H1 (cell line): ENCODE measurements at regions not wholly inside any gene's neighbourhood (a gene's known extent, or its start where the extent isn't known, plus 50 kb on each side); places are given as distances from the start of the nearest gene placed in this dataset.
A peak's percentile ranks its signal among the peaks of the same experiment; 100 is the strongest.

ENCODE experiments used
- CTCF ChIA-PET: fragments of 300-600 bp; sonication (Branson Sonifier 250); formaldehyde crosslinking; loops from one replicate; lab custom pipeline; 2021; ENCODE audit not compliant: partially characterized antibody; lab: Charles Lee
- POLR2A ChIA-PET: fragments of 300-600 bp; sonication (Branson Sonifier 250); formaldehyde crosslinking; loops from one replicate; lab custom pipeline; 2021; ENCODE audit warnings: inconsistent platforms; ENCODE audit not compliant: partially characterized antibody; lab: Charles Lee
- DNase-seq, 2 experiments: peaks; one replicate each; pipeline versions ENCODE4 v3.0.0 to v3.0.0-alpha.2; 2010 to 2022; ENCODE audit warnings: low spot score in 2 of 2, low read depth in 1 of 2, mixed read lengths in 1 of 2
- FAIRE-seq: peaks from 2 replicates; lab custom pipeline; 2011; peaks lifted over from hg19 to GRCh38; lab: Jason Lieb, UNC
- H2AFZ ChIP-seq: 2 replicates; pipeline ENCODE4 v1.8.1; 2012; ENCODE audit warnings: low read length, inconsistent platforms
- H2AK5ac ChIP-seq: 2 replicates; pipeline ENCODE4 v1.6.1; 2013; ENCODE audit warnings: low read depth, low read length
- H2BK120ac ChIP-seq: replicated peaks from 2 replicates; pipeline ENCODE3; 2013; ENCODE audit warnings: low read depth, low read length, inconsistent platforms
- H2BK12ac ChIP-seq: 2 replicates; pipeline ENCODE4 v1.6.1; 2013; ENCODE audit warnings: low read depth, low read length
- H2BK15ac ChIP-seq: 2 replicates; pipeline ENCODE4 v1.6.1; 2013; ENCODE audit warnings: low read length
- H2BK20ac ChIP-seq: 2 replicates; pipeline ENCODE4 v1.6.1; 2013; ENCODE audit warnings: low read length
- H2BK5ac ChIP-seq: 2 replicates; pipeline ENCODE4 v1.6.1; 2013; ENCODE audit warnings: low read depth, low read length
- H3K14ac ChIP-seq: 2 replicates; pipeline ENCODE4 v1.6.1; 2013; ENCODE audit warnings: inconsistent platforms; ENCODE audit not compliant: insufficient read length
- H3K18ac ChIP-seq: 2 replicates; pipeline ENCODE4 v1.6.1; 2013; ENCODE audit warnings: low read length; ENCODE audit errors: extremely low read depth
- H3K23ac ChIP-seq: 2 replicates; pipeline ENCODE4 v1.6.1; 2013; ENCODE audit warnings: inconsistent platforms; ENCODE audit not compliant: insufficient read length
- H3K23me2 ChIP-seq: 2 replicates; pipeline ENCODE4 v1.6.1; 2013; ENCODE audit warnings: low read depth, low read length
- H3K27ac ChIP-seq: 2 replicates; pipeline ENCODE4 v1.6.1; 2011; ENCODE audit warnings: low read depth, low read length, inconsistent platforms
- H3K27me3 ChIP-seq, 4 experiments: replicated peaks in 1 of 4; 1 replicate in 1 of 4; 2 replicates in 3 of 4; pipeline versions ENCODE4 v1.6.1 to v1.8.1; 2011 to 2013; ENCODE audit warnings: low read length in 3 of 4, mild to moderate bottlenecking in 3 of 4, inconsistent platforms in 2 of 4, mixed read lengths in 2 of 4, moderate library complexity in 1 of 4; ENCODE audit not compliant: control insufficient read depth in 3 of 4, insufficient read depth in 3 of 4; ENCODE audit errors: extremely low read depth in 1 of 4
- H3K36me3 ChIP-seq, 4 experiments: 2 replicates each; pipeline versions ENCODE4 v1.6.1 to v1.8.1; 2011 to 2013; ENCODE audit warnings: mild to moderate bottlenecking in 4 of 4, low read length in 3 of 4, moderate library complexity in 2 of 4, control low read depth in 1 of 4, inconsistent platforms in 1 of 4; ENCODE audit not compliant: insufficient read depth in 4 of 4, control insufficient read depth in 2 of 4
- H3K4ac ChIP-seq: replicated peaks from 2 replicates; pipeline ENCODE3; 2013; ENCODE audit warnings: low read length, low read depth, mixed read lengths, inconsistent platforms; ENCODE audit not compliant: insufficient read length
- H3K4me1 ChIP-seq, 4 experiments: replicated peaks in 1 of 4; 1 replicate in 1 of 4; 2 replicates in 3 of 4; pipeline versions ENCODE4 v1.6.1 to v1.8.1; 2011 to 2013; ENCODE audit warnings: low read length in 3 of 4, inconsistent platforms in 2 of 4, mixed read lengths in 1 of 4; ENCODE audit not compliant: insufficient read depth in 4 of 4, control insufficient read depth in 3 of 4
- H3K4me2 ChIP-seq, 2 experiments: 2 replicates each; pipeline versions ENCODE4 v1.6.1 to v1.8.1; 2011 to 2013; ENCODE audit warnings: low read depth in 2 of 2, low read length in 2 of 2, control low read depth in 1 of 2, inconsistent platforms in 1 of 2, mild to moderate bottlenecking in 1 of 2; ENCODE audit not compliant: insufficient read depth in 1 of 2
- H3K4me3 ChIP-seq, 4 experiments: fragments of 200-600, 300-600 bp in 1 of 4; sonication (generic), shearing (Covaris generic), sonication (Bioruptor Twin) in 1 of 4; 2 replicates each; pipeline versions ENCODE4 v1.5.1 to v1.8.1; 2011 to 2016; ENCODE audit warnings: low read length in 4 of 4, low read depth in 3 of 4, control low read depth in 2 of 4, inconsistent platforms in 2 of 4, mild to moderate bottlenecking in 2 of 4, mixed read lengths in 1 of 4, moderate library complexity in 1 of 4; ENCODE audit not compliant: insufficient read depth in 2 of 4; ENCODE audit errors: extremely low read depth in 1 of 4
- H3K56ac ChIP-seq: replicated peaks from 2 replicates; pipeline ENCODE3; 2013; ENCODE audit warnings: low read depth, mild to moderate bottlenecking, mixed read lengths, low read length, inconsistent platforms; ENCODE audit not compliant: insufficient read length
- H3K79me1 ChIP-seq: 2 replicates; pipeline ENCODE4 v1.6.1; 2013; ENCODE audit warnings: low read depth, low read length, control low read depth
- H3K79me2 ChIP-seq, 2 experiments: 2 replicates each; pipeline versions ENCODE4 v1.6.1 to v1.8.1; 2012 to 2013; ENCODE audit warnings: low read length in 2 of 2, mild to moderate bottlenecking in 2 of 2, inconsistent platforms in 1 of 2; ENCODE audit not compliant: insufficient read depth in 2 of 2, control insufficient read depth in 1 of 2
- H3K9ac ChIP-seq, 4 experiments: replicated peaks in 1 of 4; 1 replicate in 1 of 4; 2 replicates in 3 of 4; pipeline versions ENCODE4 v1.6.1 to v1.8.1; 2011 to 2013; ENCODE audit warnings: low read depth in 3 of 4, low read length in 3 of 4, control low read depth in 2 of 4, mild to moderate bottlenecking in 2 of 4, moderate library complexity in 2 of 4, inconsistent platforms in 1 of 4; ENCODE audit errors: extremely low read depth in 1 of 4
- H3K9me3 ChIP-seq, 2 experiments: 2 replicates each; pipeline versions ENCODE4 v1.6.1 to v1.8.1; 2012 to 2013; ENCODE audit warnings: mild to moderate bottlenecking in 2 of 2, moderate library complexity in 2 of 2, control low read depth in 1 of 2, inconsistent platforms in 1 of 2, low read depth in 1 of 2, low read length in 1 of 2, mixed read lengths in 1 of 2; ENCODE audit not compliant: insufficient read depth in 2 of 2
- H4K20me1 ChIP-seq, 2 experiments: replicated peaks in 1 of 2; 2 replicates each; pipeline versions ENCODE3 to v1.8.1; 2011 to 2013; ENCODE audit warnings: inconsistent platforms in 2 of 2, low read length in 2 of 2, mild to moderate bottlenecking in 1 of 2; ENCODE audit not compliant: insufficient read depth in 2 of 2, control insufficient read depth in 1 of 2
- H4K5ac ChIP-seq: 2 replicates; pipeline ENCODE4 v1.6.1; 2013; ENCODE audit warnings: low read length, low read depth, mixed read lengths, inconsistent platforms; ENCODE audit not compliant: insufficient read length
- H4K8ac ChIP-seq: 2 replicates; pipeline ENCODE4 v1.8.0; 2013; ENCODE audit warnings: mild to moderate bottlenecking, moderate library complexity, low read length, inconsistent platforms; ENCODE audit not compliant: insufficient read depth; ENCODE audit errors: extremely low read depth
- H4K91ac ChIP-seq: replicated peaks from 2 replicates; pipeline ENCODE3; 2013; ENCODE audit warnings: low read length, mixed read lengths, inconsistent platforms; ENCODE audit not compliant: insufficient read length
- ASH2L ChIP-seq: fragments of 200-600, 300-600 bp; sonication (generic); IDR thresholded peaks from one replicate; pipeline ENCODE4 v1.7.1; 2017; ENCODE audit warnings: low read length
- BCL11A ChIP-seq, 2 experiments: IDR thresholded peaks; one replicate each; pipeline ENCODE4 v1.6.1; 2011; ENCODE audit warnings: low read depth in 2 of 2, low read length in 2 of 2, mild to moderate bottlenecking in 2 of 2
- KDM1A ChIP-seq: fragments of 200-600, 300-600 bp; sonication (generic); IDR thresholded peaks from 2 replicates; pipeline ENCODE4 v1.7.1; 2016; ENCODE audit warnings: mild to moderate bottlenecking, low read length, borderline replicate concordance
- SRF ChIP-seq: IDR thresholded peaks from 2 replicates; pipeline ENCODE4 v1.6.1; 2011; ENCODE audit warnings: mild to moderate bottlenecking, low read depth, low read length, moderate library complexity
- TAF1 ChIP-seq: IDR thresholded peaks from 2 replicates; pipeline ENCODE4 v1.6.1; 2011; ENCODE audit warnings: mild to moderate bottlenecking, low read depth, low read length
- WGBS, 2 experiments: shearing (Covaris generic) in 1 of 2; methylation state at CpG; one replicate each; pipeline versions ENCODE4 v1.1.6 to v1.1.7; 2013 to 2015; ENCODE audit warnings: low lambda C conversion rate in 2 of 2, mixed read lengths in 2 of 2, inconsistent platforms in 1 of 2, low coverage in 1 of 2, missing lambda C conversion rate in 1 of 2; ENCODE audit not compliant: insufficient replicate concordance in 2 of 2, insufficient coverage in 1 of 2, insufficient read length in 1 of 2; ENCODE audit errors: extremely low coverage in 1 of 2, missing lambda C conversion rate in 1 of 2; 5-methylcytosine and 5-hydroxymethylcytosine counted together
- TF ChIP-seq, protein P1 (sequence below): IDR thresholded peaks from 2 replicates; pipeline ENCODE4 v1.6.1; 2012; ENCODE audit warnings: low read length, inconsistent platforms

DNA sequence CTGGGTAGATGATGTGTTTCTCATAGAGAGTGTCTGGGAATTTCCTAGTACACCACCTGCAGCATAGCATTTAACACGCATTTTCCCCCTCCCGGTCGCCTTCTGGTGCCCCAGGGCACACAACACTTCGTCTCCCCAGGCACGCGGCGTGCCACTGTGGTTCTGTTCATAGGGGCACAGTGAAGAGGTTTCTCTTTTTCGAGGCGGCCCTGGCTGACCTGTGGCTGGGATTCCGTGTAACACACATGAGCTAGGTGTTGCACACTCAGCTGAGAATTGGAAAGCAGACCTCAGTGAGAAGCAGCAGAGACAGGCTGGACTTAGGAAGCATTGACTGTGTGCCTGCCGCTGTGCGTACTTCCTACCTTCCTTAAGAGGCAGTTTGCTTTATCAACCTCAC, 214.3 kb upstream of the SHH start:
- H3K14ac ChIP-seq = no peak overlapping the region
- H3K79me2 ChIP-seq = no peaks in the 10 kb centered on the region
- H3K23me2 ChIP-seq = peaks cover 2% of the 10 kb centered on the region; the same call in 1 of the 2 replicates
- no peak overlapping the region for H3K4me3 ChIP-seq
- no peak overlapping the region for H3K4ac ChIP-seq
- peak in 1 of 2 experiments; percentile 33 for DNase-seq
- no peak overlapping the region for H3K4me2 ChIP-seq
- H4K91ac ChIP-seq = no peak overlapping the region
- CTCF ChIA-PET = no interaction called here
- no peaks in the 10 kb centered on the region for H3K27me3 ChIP-seq
- H3K36me3 ChIP-seq = no peaks in the 10 kb centered on the region
- H4K20me1 ChIP-seq = no peaks in the 10 kb centered on the region
- no peaks in the 10 kb centered on the region for H3K4me1 ChIP-seq
- H2BK20ac ChIP-seq = no peak overlapping the region
- no peak overlapping the region for H3K9ac ChIP-seq
- FAIRE-seq = no peak
- H3K56ac ChIP-seq = no peak overlapping the region
- H3K27ac ChIP-seq = no peak overlapping the region
- no peak overlapping the region for H2BK120ac ChIP-seq
- no peak overlapping the region for H2AFZ ChIP-seq
- no peak overlapping the region for H2BK12ac ChIP-seq
- TF ChIP-seq BCL11A (IDR thresholded peaks at IDR 0.05; ENCODE audit: low read depth in 2 of 2, low read length in 2 of 2) (no peak), KDM1A (no peak), TAF1 (no peak), SRF (no peak), ASH2L (no peak)
- TF ChIP-seq, protein P1, sequence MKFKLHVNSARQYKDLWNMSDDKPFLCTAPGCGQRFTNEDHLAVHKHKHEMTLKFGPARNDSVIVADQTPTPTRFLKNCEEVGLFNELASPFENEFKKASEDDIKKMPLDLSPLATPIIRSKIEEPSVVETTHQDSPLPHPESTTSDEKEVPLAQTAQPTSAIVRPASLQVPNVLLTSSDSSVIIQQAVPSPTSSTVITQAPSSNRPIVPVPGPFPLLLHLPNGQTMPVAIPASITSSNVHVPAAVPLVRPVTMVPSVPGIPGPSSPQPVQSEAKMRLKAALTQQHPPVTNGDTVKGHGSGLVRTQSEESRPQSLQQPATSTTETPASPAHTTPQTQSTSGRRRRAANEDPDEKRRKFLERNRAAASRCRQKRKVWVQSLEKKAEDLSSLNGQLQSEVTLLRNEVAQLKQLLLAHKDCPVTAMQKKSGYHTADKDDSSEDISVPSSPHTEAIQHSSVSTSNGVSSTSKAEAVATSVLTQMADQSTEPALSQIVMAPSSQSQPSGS = no peak
- H3K79me1 ChIP-seq = no peaks in the 10 kb centered on the region
- no peak overlapping the region for H3K18ac ChIP-seq
- no peak overlapping the region for H2BK5ac ChIP-seq
- POLR2A ChIA-PET = no interaction called here
- H4K5ac ChIP-seq = no peak overlapping the region
- WGBS, 2 experiments = 84% methylated on average over 12 of the region's 12 CpGs; no CpG with 5 or more reads in 1 of the 2 experiments
- no peak overlapping the region for H2AK5ac ChIP-seq
- H3K23ac ChIP-seq = no peak overlapping the region
- H4K8ac ChIP-seq = no peak overlapping the region
- H3K9me3 ChIP-seq = no peaks in the 10 kb centered on the region
- no peak overlapping the region for H2BK15ac ChIP-seq
